ENCODE measurements at regions not wholly inside any gene's neighbourhood (a gene's known extent, or its start where the extent isn't known, plus 50 kb on each side); places are given as distances from the start of the nearest gene placed in this dataset.
"Not testable (repeated sequence)": the region's sequence is repeated elsewhere in the genome, so short reads cannot be mapped to it uniquely, and the experiment has no call there.

- DNase-seq (ENCODE audit: low spot score), result no peak
- TF ChIP-seq CTCF (IDR thresholded peaks at IDR 0.05; ENCODE audit: extremely low read depth, missing control alignments), result no peak
Measured at GRCh38 chr2:13858626-13859025, 773.9 kb upstream of the LRATD1 start.

GRCh38 chr2:13868275-13868674 lies 764.2 kb upstream of the LRATD1 start:
- DNase-seq (ENCODE audit: low spot score), result not testable (repeated sequence)

GRCh38 chr2:13876491-13877037 lies 756.0 kb upstream of the LRATD1 start:
- DNase-seq (ENCODE audit: low spot score), result no peak
- no peak for TF ChIP-seq CTCF (IDR thresholded peaks at IDR 0.05; ENCODE audit: extremely low read depth, missing control alignments)

- no peak for TF ChIP-seq CTCF (IDR thresholded peaks at IDR 0.05; ENCODE audit: extremely low read depth, missing control alignments)
- DNase-seq (ENCODE audit: low spot score), result no peak
Measured at GRCh38 chr2:13877571-13877970, 754.9 kb upstream of the LRATD1 start.

- no peak for DNase-seq (ENCODE audit: low spot score)
- no peak for TF ChIP-seq CTCF (IDR thresholded peaks at IDR 0.05; ENCODE audit: extremely low read depth, missing control alignments)
Measured at GRCh38 chr2:13884291-13884976, 748.1 kb upstream of the LRATD1 start.

GRCh38 chr2:13901526-13901925 lies 731.0 kb upstream of the LRATD1 start:
- no peak for DNase-seq (ENCODE audit: low spot score)
- no peak for TF ChIP-seq CTCF (IDR thresholded peaks at IDR 0.05; ENCODE audit: extremely low read depth, missing control alignments)

- TF ChIP-seq CTCF (IDR thresholded peaks at IDR 0.05; ENCODE audit: extremely low read depth, missing control alignments), result no peak
- no peak for DNase-seq (ENCODE audit: low spot score)
Measured at GRCh38 chr2:13905831-13906230, 726.7 kb upstream of the LRATD1 start.

- DNase-seq (ENCODE audit: low spot score), result no peak
- TF ChIP-seq CTCF (IDR thresholded peaks at IDR 0.05; ENCODE audit: extremely low read depth, missing control alignments), result no peak
Measured at GRCh38 chr2:13916066-13916465, 716.5 kb upstream of the LRATD1 start.

Measured in GM20000 (cell line).